ENCODE measurements at regions not wholly inside any gene's neighbourhood (a gene's known extent, or its start where the extent isn't known, plus 50 kb on each side); places are given as distances from the start of the nearest gene placed in this dataset.
A peak's percentile ranks its signal among the peaks of the same experiment; 100 is the strongest.

DNA sequence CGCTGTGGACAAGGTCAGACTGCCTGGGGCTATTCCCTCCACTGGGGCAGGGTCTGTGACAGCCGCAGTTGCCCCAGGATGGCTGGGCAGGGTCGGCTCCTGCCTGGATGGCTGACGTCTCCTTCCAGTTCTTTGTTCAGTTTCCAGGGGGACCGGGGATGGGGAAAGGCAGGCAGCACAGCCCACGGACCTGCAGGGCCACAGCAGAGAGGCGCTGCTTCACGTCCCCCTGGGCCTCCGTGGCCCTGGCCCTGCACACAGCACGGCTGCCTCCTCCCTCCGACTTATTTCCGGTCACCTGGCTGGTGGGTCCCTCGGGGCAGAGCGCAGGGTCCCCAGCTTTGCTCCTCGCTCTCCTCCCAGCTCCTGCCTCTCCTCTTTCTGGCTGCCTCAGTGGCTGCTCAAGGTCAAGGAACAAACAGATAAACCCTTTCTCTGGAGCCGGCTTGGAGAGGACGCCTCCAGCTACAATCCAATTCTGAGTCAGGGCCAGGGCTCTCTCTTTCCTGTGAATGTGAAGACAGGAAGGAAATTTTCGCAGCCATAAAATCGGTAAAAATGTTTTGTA lies 169.7 kb downstream of the C9orf50 start:
- Histone ChIP-seq H2AK5ac (ENCODE audit: low read length) (no peak overlapping the region), H3K79me2 (ENCODE audit: control insufficient read depth, insufficient read depth, low read length, poor library complexity) (peaks cover 2% of the 10 kb centered on the region), H4K91ac (ENCODE audit: low read depth, low read length) (peak overlapping the region; percentile 77), H3K4me3 (ENCODE audit: low read depth, low read length) (no peak overlapping the region), H3K79me1 (ENCODE audit: low read length) (peaks cover 14% of the 10 kb centered on the region), H3K4ac (ENCODE audit: low read depth, low read length) (peak overlapping the region; percentile 52), H2BK12ac (ENCODE audit: low read length) (peak overlapping the region; percentile 5), H3K4me1 (ENCODE audit: control insufficient read depth in 1 of 2, insufficient read depth in 2 of 2, low read length in 2 of 2) (peaks cover 14 to 18% of the 10 kb centered on the region in 2 experiments), H3K4me2 (ENCODE audit: low read length) (no peak overlapping the region), H2BK5ac (ENCODE audit: low read depth, low read length, poor library complexity) (peak overlapping the region; percentile 37), H3K36me3 (ENCODE audit: control insufficient read depth in 1 of 2, insufficient read depth in 2 of 2, low read length in 2 of 2) (no peaks in the 10 kb centered on the region), H4K12ac (ENCODE audit: low read depth, low read length) (peak overlapping the region; percentile 3), H3K18ac (ENCODE audit: low read length) (peak overlapping the region; percentile 1), H4K8ac (ENCODE audit: low read depth, low read length) (peak overlapping the region; percentile 27), H3K23ac (ENCODE audit: low read length) (no peak overlapping the region), H3K27me3 (ENCODE audit: insufficient read depth, low read length) (no peaks in the 10 kb centered on the region), H3K9ac (ENCODE audit: low read length) (no peak overlapping the region), H3K9me3 (ENCODE audit: insufficient read depth, low read depth, low read length) (peaks cover 4% of the 10 kb centered on the region), H2BK120ac (ENCODE audit: insufficient read depth, low read length, poor library complexity) (peak overlapping the region; percentile 39), H3K27ac (ENCODE audit: low read depth, low read length) (peak overlapping the region; percentile 39), H3K14ac (ENCODE audit: low read length) (peak overlapping the region; percentile 8), H2AFZ (ENCODE audit: insufficient read depth, low read length, poor library complexity) (peak overlapping the region; percentile 14)
- DNase-seq: no peak
- WGBS (ENCODE audit: extremely low coverage, insufficient coverage, insufficient read length): no CpG with 5 or more reads among the region's 19 CpGs

DNA sequence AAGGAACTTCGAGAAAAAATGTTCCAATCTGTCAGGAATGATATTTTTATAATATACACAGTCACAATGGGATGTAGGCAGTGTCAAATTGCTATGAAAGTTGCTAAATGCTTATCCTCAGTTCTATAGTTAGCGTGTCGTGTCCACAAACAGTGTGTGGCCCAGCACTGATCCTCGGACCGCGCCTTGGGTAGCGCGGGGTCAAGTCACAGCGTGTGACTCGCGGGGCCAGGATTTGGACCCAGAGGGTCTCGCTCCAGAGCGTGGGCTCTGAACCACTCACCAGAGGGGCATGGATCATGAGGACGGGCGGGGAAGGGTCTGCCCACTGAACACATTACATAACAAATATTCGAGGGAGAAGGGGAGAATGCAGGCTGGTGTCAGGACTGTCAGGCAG lies 171.8 kb downstream of the C9orf50 start:
- no peak overlapping the region for H4K8ac ChIP-seq (ENCODE audit: low read depth, low read length)
- H3K4ac ChIP-seq (ENCODE audit: low read depth, low read length): no peak overlapping the region
- no peak overlapping the region for H3K4me2 ChIP-seq (ENCODE audit: low read length)
- WGBS (ENCODE audit: extremely low coverage, insufficient coverage, insufficient read length): no CpG with 5 or more reads among the region's 16 CpGs
- no peak overlapping the region for H3K23ac ChIP-seq (ENCODE audit: low read length)
- H3K4me1 ChIP-seq (ENCODE audit: control insufficient read depth in 1 of 2, insufficient read depth in 2 of 2, low read length in 2 of 2): peaks cover 14 to 18% of the 10 kb centered on the region in 2 experiments
- H4K91ac ChIP-seq (ENCODE audit: low read depth, low read length): no peak overlapping the region
- peak overlapping the region; percentile 52 for H2BK12ac ChIP-seq (ENCODE audit: low read length)
- no peak overlapping the region for H2AFZ ChIP-seq (ENCODE audit: insufficient read depth, low read length, poor library complexity)
- no peak overlapping the region for H3K9ac ChIP-seq (ENCODE audit: low read length)
- H3K9me3 ChIP-seq (ENCODE audit: insufficient read depth, low read depth, low read length): peaks cover 4% of the 10 kb centered on the region
- no peak overlapping the region for H3K27ac ChIP-seq (ENCODE audit: low read depth, low read length)
- no peak overlapping the region for H3K18ac ChIP-seq (ENCODE audit: low read length)
- no peak overlapping the region for H2BK120ac ChIP-seq (ENCODE audit: insufficient read depth, low read length, poor library complexity)
- no peaks in the 10 kb centered on the region for H3K27me3 ChIP-seq (ENCODE audit: insufficient read depth, low read length)
- peaks cover 14% of the 10 kb centered on the region for H3K79me1 ChIP-seq (ENCODE audit: low read length)
- no peak overlapping the region for H2BK5ac ChIP-seq (ENCODE audit: low read depth, low read length, poor library complexity)
- no peak overlapping the region for H3K14ac ChIP-seq (ENCODE audit: low read length)
- DNase-seq: no peak
- no peak overlapping the region for H2AK5ac ChIP-seq (ENCODE audit: low read length)
- no peak overlapping the region for H4K12ac ChIP-seq (ENCODE audit: low read depth, low read length)
- no peaks in the 10 kb centered on the region for H3K36me3 ChIP-seq (ENCODE audit: control insufficient read depth in 1 of 2, insufficient read depth in 2 of 2, low read length in 2 of 2)
- peaks cover 2% of the 10 kb centered on the region for H3K79me2 ChIP-seq (ENCODE audit: control insufficient read depth, insufficient read depth, low read length, poor library complexity)
- no peak overlapping the region for H3K4me3 ChIP-seq (ENCODE audit: low read depth, low read length)

DNA sequence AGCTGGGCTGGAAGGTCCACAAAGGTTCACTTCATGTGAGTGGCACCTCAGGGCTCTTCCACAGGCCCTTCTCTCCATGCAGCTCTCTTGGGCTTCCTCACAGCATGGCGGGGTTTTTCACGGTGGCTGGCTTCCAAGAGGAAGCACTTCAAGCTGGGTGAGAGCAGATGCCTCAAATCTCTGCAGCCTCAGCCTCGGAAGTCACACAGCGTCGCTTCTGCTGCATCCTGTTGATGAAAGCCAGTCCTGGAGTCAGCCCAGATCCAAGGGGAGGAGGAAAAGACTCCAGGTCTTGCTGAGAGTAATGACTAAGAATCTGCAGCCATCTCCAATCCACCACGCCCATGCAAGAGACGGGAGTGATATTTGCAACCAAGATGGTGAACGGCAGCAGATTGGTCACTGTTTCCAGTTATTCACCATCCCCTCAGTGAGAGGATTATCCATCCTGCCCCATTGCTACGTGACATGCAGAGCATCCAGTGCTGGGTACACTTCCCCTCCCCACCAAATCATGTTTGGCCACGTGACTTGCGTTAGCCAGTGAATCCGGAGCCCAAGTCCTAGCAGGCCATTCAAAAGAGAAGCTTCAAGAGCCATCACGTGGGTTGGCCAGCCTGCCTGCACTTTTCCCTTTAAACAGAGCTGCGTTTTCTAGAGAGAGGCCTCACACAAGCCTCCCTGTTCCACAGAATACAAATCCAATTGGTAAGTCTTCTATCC lies 173.9 kb downstream of the C9orf50 start:
- H3K14ac ChIP-seq (ENCODE audit: low read length): no peak overlapping the region
- H3K4ac ChIP-seq (ENCODE audit: low read depth, low read length): no peak overlapping the region
- H3K36me3 ChIP-seq (ENCODE audit: control insufficient read depth in 1 of 2, insufficient read depth in 2 of 2, low read length in 2 of 2): no peaks in the 10 kb centered on the region
- no peaks in the 10 kb centered on the region for H3K27me3 ChIP-seq (ENCODE audit: insufficient read depth, low read length)
- WGBS (ENCODE audit: extremely low coverage, insufficient coverage, insufficient read length): no CpG with 5 or more reads among the region's 14 CpGs
- H3K9me3 ChIP-seq (ENCODE audit: insufficient read depth, low read depth, low read length): peaks cover 4% of the 10 kb centered on the region
- H4K12ac ChIP-seq (ENCODE audit: low read depth, low read length): no peak overlapping the region
- H3K4me2 ChIP-seq (ENCODE audit: low read length): no peak overlapping the region
- H3K27ac ChIP-seq (ENCODE audit: low read depth, low read length): no peak overlapping the region
- H3K23ac ChIP-seq (ENCODE audit: low read length): no peak overlapping the region
- no peak overlapping the region for H4K8ac ChIP-seq (ENCODE audit: low read depth, low read length)
- H3K79me2 ChIP-seq (ENCODE audit: control insufficient read depth, insufficient read depth, low read length, poor library complexity): peaks cover 2% of the 10 kb centered on the region
- no peak overlapping the region for H4K91ac ChIP-seq (ENCODE audit: low read depth, low read length)
- no peak overlapping the region for H2BK120ac ChIP-seq (ENCODE audit: insufficient read depth, low read length, poor library complexity)
- DNase-seq: no peak
- H2AK5ac ChIP-seq (ENCODE audit: low read length): no peak overlapping the region
- H2BK5ac ChIP-seq (ENCODE audit: low read depth, low read length, poor library complexity): no peak overlapping the region
- H3K79me1 ChIP-seq (ENCODE audit: low read length): peaks cover 17% of the 10 kb centered on the region
- no peak overlapping the region for H3K18ac ChIP-seq (ENCODE audit: low read length)
- H2AFZ ChIP-seq (ENCODE audit: insufficient read depth, low read length, poor library complexity): no peak overlapping the region
- H3K9ac ChIP-seq (ENCODE audit: low read length): no peak overlapping the region
- H3K4me1 ChIP-seq (ENCODE audit: control insufficient read depth in 1 of 2, insufficient read depth in 2 of 2, low read length in 2 of 2): peaks cover 16 to 18% of the 10 kb centered on the region in 2 experiments
- H2BK12ac ChIP-seq (ENCODE audit: low read length): no peak overlapping the region
- H3K4me3 ChIP-seq (ENCODE audit: low read depth, low read length): no peak overlapping the region

DNA sequence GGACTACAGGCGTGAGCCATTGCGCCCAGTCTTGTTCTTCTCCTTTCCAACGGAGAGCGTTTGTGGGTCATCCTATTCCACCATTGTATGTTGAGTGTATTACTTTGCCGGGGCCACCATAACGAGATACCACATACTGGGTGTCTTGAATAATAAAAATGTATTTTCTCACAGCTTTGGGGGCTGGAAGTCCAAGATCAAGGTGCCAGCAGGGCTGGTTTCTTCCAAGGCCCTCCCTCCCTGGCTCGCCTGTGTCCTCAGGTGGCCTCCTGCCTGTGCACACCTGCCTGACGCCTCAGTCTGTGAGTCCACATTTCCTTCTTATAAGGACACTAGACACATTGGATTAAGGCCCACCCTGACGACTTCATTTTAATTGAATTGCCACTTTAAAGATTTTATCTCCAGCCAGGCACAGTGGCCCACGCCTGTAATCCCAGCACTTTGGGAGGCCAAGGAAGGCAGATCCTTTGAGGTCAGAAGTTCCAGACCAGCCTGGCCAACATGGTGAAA lies 175.1 kb downstream of the C9orf50 start:
- Histone ChIP-seq H3K9me3 (ENCODE audit: insufficient read depth, low read depth, low read length) (peaks cover 4% of the 10 kb centered on the region), H3K79me2 (ENCODE audit: control insufficient read depth, insufficient read depth, low read length, poor library complexity) (no peaks in the 10 kb centered on the region), H3K27ac (ENCODE audit: low read depth, low read length) (no peak overlapping the region), H3K4me3 (ENCODE audit: low read depth, low read length) (no peak overlapping the region), H4K12ac (ENCODE audit: low read depth, low read length) (no peak overlapping the region), H4K91ac (ENCODE audit: low read depth, low read length) (no peak overlapping the region), H3K27me3 (ENCODE audit: insufficient read depth, low read length) (no peaks in the 10 kb centered on the region), H3K14ac (ENCODE audit: low read length) (no peak overlapping the region), H4K8ac (ENCODE audit: low read depth, low read length) (no peak overlapping the region), H3K79me1 (ENCODE audit: low read length) (peaks cover 7% of the 10 kb centered on the region), H2BK12ac (ENCODE audit: low read length) (no peak overlapping the region), H3K4ac (ENCODE audit: low read depth, low read length) (no peak overlapping the region), H3K9ac (ENCODE audit: low read length) (no peak overlapping the region), H3K4me1 (ENCODE audit: control insufficient read depth in 1 of 2, insufficient read depth in 2 of 2, low read length in 2 of 2) (peaks cover 5 to 9% of the 10 kb centered on the region in 2 experiments), H3K4me2 (ENCODE audit: low read length) (no peak overlapping the region), H2BK5ac (ENCODE audit: low read depth, low read length, poor library complexity) (no peak overlapping the region), H2AFZ (ENCODE audit: insufficient read depth, low read length, poor library complexity) (no peak overlapping the region), H2BK120ac (ENCODE audit: insufficient read depth, low read length, poor library complexity) (no peak overlapping the region), H2AK5ac (ENCODE audit: low read length) (no peak overlapping the region), H3K23ac (ENCODE audit: low read length) (no peak overlapping the region), H3K36me3 (ENCODE audit: control insufficient read depth in 1 of 2, insufficient read depth in 2 of 2, low read length in 2 of 2) (no peaks in the 10 kb centered on the region), H3K18ac (ENCODE audit: low read length) (no peak overlapping the region)
- no peak for DNase-seq
- WGBS (ENCODE audit: extremely low coverage, insufficient coverage, insufficient read length): no CpG with 5 or more reads among the region's 10 CpGs
